ENCODE measurements at regions not wholly inside any gene's neighbourhood (a gene's known extent, or its start where the extent isn't known, plus 50 kb on each side); places are given as distances from the start of the nearest gene placed in this dataset.

DNA sequence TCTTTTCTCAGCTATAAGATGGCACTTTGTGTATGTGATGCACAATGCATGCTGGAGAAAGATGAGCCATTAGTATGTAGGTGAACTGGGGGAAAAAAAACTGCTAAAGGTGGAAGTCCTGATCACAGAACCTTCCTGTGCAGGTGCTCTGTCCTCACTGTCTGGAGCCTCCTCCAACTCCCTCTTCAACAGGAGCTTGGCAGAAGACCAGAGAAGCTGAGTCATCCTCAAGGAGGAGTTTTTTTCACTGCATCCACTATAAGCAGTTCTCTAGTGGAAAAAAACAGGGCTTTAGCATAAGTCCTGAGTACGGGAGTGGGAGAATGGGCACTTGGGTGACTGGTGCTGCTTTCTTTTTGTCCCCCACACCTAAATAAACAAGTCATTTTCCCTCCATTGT lies 168.4 kb upstream of the CADPS start:
- TF ChIP-seq, protein P1, sequence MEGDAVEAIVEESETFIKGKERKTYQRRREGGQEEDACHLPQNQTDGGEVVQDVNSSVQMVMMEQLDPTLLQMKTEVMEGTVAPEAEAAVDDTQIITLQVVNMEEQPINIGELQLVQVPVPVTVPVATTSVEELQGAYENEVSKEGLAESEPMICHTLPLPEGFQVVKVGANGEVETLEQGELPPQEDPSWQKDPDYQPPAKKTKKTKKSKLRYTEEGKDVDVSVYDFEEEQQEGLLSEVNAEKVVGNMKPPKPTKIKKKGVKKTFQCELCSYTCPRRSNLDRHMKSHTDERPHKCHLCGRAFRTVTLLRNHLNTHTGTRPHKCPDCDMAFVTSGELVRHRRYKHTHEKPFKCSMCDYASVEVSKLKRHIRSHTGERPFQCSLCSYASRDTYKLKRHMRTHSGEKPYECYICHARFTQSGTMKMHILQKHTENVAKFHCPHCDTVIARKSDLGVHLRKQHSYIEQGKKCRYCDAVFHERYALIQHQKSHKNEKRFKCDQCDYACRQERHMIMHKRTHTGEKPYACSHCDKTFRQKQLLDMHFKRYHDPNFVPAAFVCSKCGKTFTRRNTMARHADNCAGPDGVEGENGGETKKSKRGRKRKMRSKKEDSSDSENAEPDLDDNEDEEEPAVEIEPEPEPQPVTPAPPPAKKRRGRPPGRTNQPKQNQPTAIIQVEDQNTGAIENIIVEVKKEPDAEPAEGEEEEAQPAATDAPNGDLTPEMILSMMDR (IDR thresholded peaks at IDR 0.05): no peak
- no peak for TF ChIP-seq POLR2A (IDR thresholded peaks at IDR 0.05)
